Thymus (tissue), 11 donors: ENCODE measurements at regions not wholly inside any gene's neighbourhood (a gene's known extent, or its start where the extent isn't known, plus 50 kb on each side); places are given as distances from the start of the nearest gene placed in this dataset.

Experiments
- DNase-seq, 9 donors: peaks; one replicate each; pipeline ENCODE4 v3.0.0-alpha.2; 2013; ENCODE audit warnings: low spot score in 9 of 9, low read depth in 6 of 9, missing footprints in 1 of 9
- H3K27ac ChIP-seq, 2 donors: one replicate each; pipeline ENCODE4 v1.5.1; 2013; ENCODE audit warnings: control low read depth in 1 of 2, low read depth in 1 of 2, low read length in 1 of 2, mild to moderate bottlenecking in 1 of 2, moderate library complexity in 1 of 2
- H3K27me3 ChIP-seq, 2 donors: one replicate each; pipeline ENCODE4 v1.5.1; 2013; ENCODE audit warnings: low read length in 1 of 2; ENCODE audit not compliant: control insufficient read depth in 2 of 2, insufficient read depth in 1 of 2
- H3K36me3 ChIP-seq, 2 donors: one replicate each; pipeline ENCODE4 v1.5.1; 2013; ENCODE audit warnings: low read length in 1 of 2, mild to moderate bottlenecking in 1 of 2, moderate library complexity in 1 of 2; ENCODE audit not compliant: control insufficient read depth in 2 of 2, insufficient read depth in 2 of 2
- H3K4me1 ChIP-seq, 2 donors: one replicate each; pipeline ENCODE4 v1.5.1; 2013; ENCODE audit warnings: low read length in 2 of 2; ENCODE audit not compliant: control insufficient read depth in 2 of 2, insufficient read depth in 2 of 2
- H3K4me3 ChIP-seq, 2 donors: one replicate each; pipeline ENCODE4 v1.5.1; 2013; ENCODE audit warnings: low read length in 2 of 2, control low read depth in 1 of 2, mild to moderate bottlenecking in 1 of 2
- H3K9me3 ChIP-seq, 2 donors: one replicate each; pipeline ENCODE4 v1.5.1; 2013; ENCODE audit warnings: low read length in 1 of 2, mild to moderate bottlenecking in 1 of 2; ENCODE audit not compliant: control insufficient read depth in 2 of 2, insufficient read depth in 1 of 2
- WGBS: extraction: QIAGEN DNeasy Blood & Tissue Kit; methylation state at CpG from one replicate; pipeline ENCODE4 v1.1.7; 2013; 5-methylcytosine and 5-hydroxymethylcytosine counted together
- donor health status: healthy.

DNA sequence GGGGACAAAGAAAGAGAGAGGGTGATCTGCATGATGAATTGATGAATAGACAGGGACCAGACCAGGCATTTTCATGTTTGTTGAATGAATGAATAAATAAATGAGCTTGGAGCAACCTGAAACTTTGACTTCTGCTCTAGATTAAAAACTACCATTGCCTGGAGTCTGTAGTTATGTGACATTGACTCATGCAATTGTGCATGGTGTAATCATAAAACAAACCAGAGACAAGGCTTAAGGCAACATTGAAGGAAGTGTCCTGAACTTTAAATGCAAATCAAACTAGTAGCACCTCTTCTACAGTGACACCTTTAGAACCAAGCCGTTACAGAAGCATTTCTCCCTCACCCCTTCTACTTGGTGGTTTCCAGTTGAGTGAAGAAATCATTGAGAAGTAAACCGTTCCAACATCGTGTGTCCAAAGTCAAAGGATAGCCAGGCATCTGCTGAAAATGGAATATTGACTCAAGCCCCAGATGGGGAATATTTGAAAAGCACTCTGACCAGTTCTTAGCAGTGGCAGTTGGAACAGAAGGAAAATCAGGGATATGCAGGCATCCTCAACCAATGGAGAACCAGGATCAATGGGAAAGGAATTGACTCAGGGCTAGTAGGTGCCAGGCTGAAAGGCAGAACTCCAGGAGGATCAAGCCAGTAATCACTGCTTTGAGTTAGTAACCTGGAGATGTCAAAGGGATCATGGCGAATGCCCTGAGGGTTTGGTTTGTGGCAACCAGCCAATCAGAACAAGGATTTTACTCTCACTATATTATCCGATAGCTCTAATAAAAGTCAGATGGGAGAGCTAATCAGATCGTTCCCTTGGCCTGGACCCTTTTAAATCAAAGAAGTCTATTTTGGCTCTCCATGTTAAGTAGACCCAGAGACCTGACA is 171.2 kb upstream of the TSHZ2 start:
- no peaks in the 10 kb centered on the region for H3K27me3 ChIP-seq
- DNase-seq: no peak
- H3K36me3 ChIP-seq: no peaks in the 10 kb centered on the region
- H3K4me3 ChIP-seq: no peak overlapping the region
- WGBS: 91% methylated on average over 6 of the region's 6 CpGs
- H3K27ac ChIP-seq: no peak overlapping the region
- no peaks in the 10 kb centered on the region for H3K4me1 ChIP-seq
- H3K9me3 ChIP-seq: no peaks in the 10 kb centered on the region

DNA sequence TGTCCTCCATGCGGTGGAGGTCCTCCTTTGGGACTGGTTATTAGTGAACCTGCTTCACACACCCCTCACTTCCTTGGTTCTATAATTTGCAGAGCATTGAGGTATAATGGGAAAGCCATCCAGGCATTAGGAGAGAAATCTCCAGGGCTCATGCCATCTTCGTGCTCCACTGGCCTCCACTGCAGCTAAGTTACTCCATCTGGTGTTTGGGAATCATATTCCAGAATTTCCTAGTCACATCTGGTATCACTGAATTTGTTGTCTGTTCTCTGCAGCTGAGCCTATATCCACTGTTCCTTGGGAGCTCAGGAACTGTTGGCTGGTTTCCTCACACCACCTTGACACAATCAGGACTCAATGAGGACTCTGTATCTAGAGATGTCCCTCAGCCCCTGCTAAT is 173.0 kb upstream of the TSHZ2 start:
- H3K27ac ChIP-seq: no peak overlapping the region
- no peaks in the 10 kb centered on the region for H3K4me1 ChIP-seq
- WGBS: 87% methylated on average over 2 of the region's 2 CpGs

DNA sequence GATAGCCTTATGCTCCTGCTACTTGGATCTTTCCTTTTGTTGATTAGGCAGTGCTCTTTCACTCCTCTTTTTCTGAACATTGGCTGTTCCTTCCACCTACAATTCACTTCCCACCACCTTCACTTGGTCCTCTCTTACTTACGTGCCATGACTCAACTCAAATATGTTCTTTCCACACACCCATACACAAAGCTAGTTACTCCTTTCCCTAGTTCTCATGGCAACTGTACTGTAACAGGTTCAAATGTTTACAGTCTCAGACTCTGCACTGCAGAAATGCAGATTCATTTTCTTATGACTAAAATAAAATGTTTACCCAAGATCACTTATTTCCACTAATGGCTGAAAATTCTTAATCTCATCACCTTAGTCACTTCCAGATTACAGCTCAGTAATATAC is 174.0 kb upstream of the TSHZ2 start:
- DNase-seq: no peak
- no peaks in the 10 kb centered on the region for H3K4me1 ChIP-seq
- H3K9me3 ChIP-seq: no peaks in the 10 kb centered on the region
- WGBS: 95% methylated on average over 1 of the region's 1 CpG
- no peaks in the 10 kb centered on the region for H3K27me3 ChIP-seq
- H3K36me3 ChIP-seq: no peaks in the 10 kb centered on the region
- H3K4me3 ChIP-seq: no peak overlapping the region
- H3K27ac ChIP-seq: no peak overlapping the region

More for the DNA sequence above, 173.0 kb upstream of the TSHZ2 start:
- H3K36me3 ChIP-seq: no peaks in the 10 kb centered on the region
- H3K9me3 ChIP-seq: no peaks in the 10 kb centered on the region
- H3K4me3 ChIP-seq: no peak overlapping the region
- DNase-seq: no peak
- H3K27me3 ChIP-seq: no peaks in the 10 kb centered on the region

DNA sequence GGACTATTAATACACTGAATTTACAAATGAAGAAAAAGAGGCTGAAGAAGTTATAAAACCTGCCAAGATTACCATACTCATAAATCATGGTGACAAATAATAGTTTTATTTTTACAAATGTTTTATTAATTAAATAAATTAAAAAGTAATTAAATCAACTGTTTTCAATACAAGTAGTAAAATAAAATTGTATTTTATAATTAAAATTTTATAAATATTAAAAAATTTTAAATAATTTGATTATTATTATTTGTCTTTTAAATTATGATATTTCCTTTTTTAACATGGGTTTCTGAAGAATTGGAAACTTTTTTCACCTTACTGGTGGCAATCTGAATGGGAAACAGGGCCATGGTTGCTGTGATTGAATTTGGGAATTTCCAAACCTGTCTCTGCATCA is 177.3 kb upstream of the TSHZ2 start:
- Histone ChIP-seq H3K4me3 (no peak overlapping the region), H3K36me3 (no peaks in the 10 kb centered on the region), H3K9me3 (no peaks in the 10 kb centered on the region), H3K27ac (no peak overlapping the region), H3K27me3 (no peaks in the 10 kb centered on the region), H3K4me1 (no peaks in the 10 kb centered on the region)
- no peak for DNase-seq

DNA sequence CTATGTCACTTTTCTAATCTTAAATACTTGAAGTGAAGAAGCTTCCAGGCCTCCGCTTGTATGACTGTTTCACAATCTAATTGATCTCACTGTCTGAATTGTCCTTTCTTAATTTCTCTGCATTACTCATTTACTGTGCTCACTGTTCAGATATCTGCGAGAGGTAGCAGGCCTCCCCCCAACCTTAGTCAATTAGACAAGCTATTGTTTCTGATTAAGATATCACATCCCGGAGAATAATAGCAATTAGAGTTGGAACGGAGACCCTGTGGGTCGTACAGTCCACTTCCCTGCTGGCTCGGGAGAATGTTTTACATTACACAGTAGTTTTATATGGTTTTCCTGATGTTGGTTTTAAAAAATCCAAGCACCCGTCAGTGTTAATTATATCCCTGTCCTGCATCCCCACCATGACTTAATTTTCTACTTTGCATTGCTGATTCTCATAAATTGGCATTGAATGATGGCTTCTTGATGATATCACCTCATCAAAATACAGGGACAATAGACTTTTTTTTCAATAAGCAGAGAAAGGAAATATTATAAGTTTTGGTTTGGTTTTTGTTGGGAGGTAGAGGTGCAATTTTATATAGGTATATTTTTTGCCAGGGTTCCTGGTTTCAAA is 178.7 kb upstream of the TSHZ2 start:
- Histone ChIP-seq H3K9me3 (no peaks in the 10 kb centered on the region), H3K4me3 (no peak overlapping the region), H3K36me3 (no peaks in the 10 kb centered on the region), H3K27me3 (no peaks in the 10 kb centered on the region), H3K4me1 (no peaks in the 10 kb centered on the region), H3K27ac (no peak overlapping the region)
- 93% methylated on average over 7 of the region's 7 CpGs for WGBS
- no peak for DNase-seq

DNA sequence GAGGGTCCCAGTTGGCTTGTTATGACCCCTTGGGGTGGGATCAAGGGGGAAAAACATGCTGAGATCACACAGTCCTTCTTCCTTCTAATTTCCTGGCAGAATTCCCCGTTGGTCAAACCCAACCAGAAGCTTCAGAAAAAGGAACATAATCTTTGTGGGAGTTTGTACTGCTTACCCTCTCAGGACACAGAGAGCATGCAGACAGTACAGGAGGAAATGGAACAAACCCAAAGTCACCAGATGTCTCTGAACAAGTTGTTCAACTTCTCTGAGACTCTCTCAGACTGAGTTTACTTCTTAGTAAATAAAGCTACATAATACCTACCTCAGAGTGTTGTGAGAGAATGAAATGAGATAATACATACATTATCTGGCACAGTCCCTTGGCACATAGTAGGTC is 181.1 kb upstream of the TSHZ2 start:
- H3K9me3 ChIP-seq: no peaks in the 10 kb centered on the region

DNA sequence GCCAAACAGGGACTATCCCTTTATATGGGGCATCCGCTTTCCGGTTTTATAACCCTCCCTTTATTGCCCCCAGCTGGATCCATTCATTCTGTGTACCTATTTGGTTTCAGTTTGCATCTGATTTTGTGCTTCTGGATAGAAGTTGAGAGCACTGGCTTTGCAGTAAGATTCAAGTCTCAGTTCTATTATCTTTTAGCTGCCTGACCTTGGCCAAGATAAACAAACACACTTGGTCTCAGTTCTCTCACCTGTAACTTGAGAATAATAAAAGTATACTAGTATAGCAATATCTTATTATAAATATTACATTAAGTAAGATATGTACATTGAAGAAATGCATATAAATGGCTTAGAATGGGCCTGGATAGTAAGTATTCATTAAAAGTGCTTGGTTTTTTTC is 182.4 kb upstream of the TSHZ2 start:
- no peaks in the 10 kb centered on the region for H3K9me3 ChIP-seq
- H3K27ac ChIP-seq: no peak overlapping the region
- H3K27me3 ChIP-seq: no peaks in the 10 kb centered on the region
- no peak for DNase-seq
- H3K36me3 ChIP-seq: no peaks in the 10 kb centered on the region
- no peak overlapping the region for H3K4me3 ChIP-seq
- no peaks in the 10 kb centered on the region for H3K4me1 ChIP-seq
- 81% methylated on average over 2 of the region's 2 CpGs for WGBS

More for the DNA sequence above, 181.1 kb upstream of the TSHZ2 start:
- H3K27ac ChIP-seq: no peak overlapping the region
- WGBS: 47% methylated on average over 1 of the region's 1 CpG
- no peaks in the 10 kb centered on the region for H3K27me3 ChIP-seq
- no peaks in the 10 kb centered on the region for H3K36me3 ChIP-seq
- H3K4me3 ChIP-seq: no peak overlapping the region
- no peaks in the 10 kb centered on the region for H3K4me1 ChIP-seq
- no peak for DNase-seq

DNA sequence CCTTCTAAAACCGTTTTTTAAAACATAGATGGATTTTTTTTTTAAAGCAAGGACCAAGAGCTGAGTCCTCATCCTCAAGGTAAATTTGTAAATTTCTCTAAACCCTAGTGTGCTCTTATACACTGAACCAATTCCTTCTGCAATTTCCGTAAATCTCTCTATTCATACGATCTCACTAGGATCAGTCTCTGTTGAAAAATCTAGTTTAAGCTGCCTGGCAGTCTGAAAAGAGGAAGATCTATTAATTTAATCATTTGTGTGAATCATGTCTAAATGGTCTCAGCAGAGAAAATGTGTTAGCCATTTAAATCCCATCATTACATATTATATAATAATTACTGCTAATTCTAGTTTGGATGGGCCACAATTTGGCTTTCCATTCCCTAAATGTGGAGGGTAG is 184.2 kb upstream of the TSHZ2 start:
- H3K27me3 ChIP-seq: no peaks in the 10 kb centered on the region
- no peak for DNase-seq
- no peaks in the 10 kb centered on the region for H3K36me3 ChIP-seq
- H3K4me1 ChIP-seq: no peaks in the 10 kb centered on the region
- H3K4me3 ChIP-seq: no peak overlapping the region
- H3K9me3 ChIP-seq: no peaks in the 10 kb centered on the region
- WGBS: 81% methylated on average over 3 of the region's 3 CpGs
- no peak overlapping the region for H3K27ac ChIP-seq

DNA sequence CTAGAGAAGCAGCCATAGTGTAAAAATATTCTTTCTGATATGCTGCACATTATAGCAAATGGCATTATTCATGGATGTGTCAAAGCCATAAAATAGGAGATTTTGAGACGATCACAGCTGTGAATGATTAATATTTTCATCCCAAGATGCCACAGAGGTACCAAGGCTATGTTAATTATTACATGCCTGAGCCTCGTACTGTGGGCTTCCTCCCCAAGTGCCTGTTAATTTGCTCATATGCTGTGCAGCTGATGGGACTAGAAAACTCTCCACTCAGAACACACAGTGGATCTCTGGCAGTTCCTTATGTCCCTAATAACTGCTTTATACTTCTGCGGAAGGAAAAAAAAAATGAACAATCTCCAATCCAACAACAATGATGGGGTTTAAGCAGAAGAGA is 184.9 kb upstream of the TSHZ2 start:
- no peak for DNase-seq
- Histone ChIP-seq H3K9me3 (no peaks in the 10 kb centered on the region), H3K4me3 (no peak overlapping the region), H3K27ac (no peak overlapping the region), H3K4me1 (no peaks in the 10 kb centered on the region), H3K27me3 (no peaks in the 10 kb centered on the region), H3K36me3 (no peaks in the 10 kb centered on the region)
- 86% methylated on average over 3 of the region's 3 CpGs for WGBS
